ENCODE measurements at regions not wholly inside any gene's neighbourhood (a gene's known extent, or its start where the extent isn't known, plus 50 kb on each side); places are given as distances from the start of the nearest gene placed in this dataset.

- Mint-ChIP-seq H3K27ac (no peak overlapping the region), H3K27me3 (ENCODE audit: low read depth in 2 of 2) (no peaks in the 10 kb centered on the region), H3K36me3 (no peaks in the 10 kb centered on the region), H3K4me1 (no peaks in the 10 kb centered on the region), H3K9me3 (no peaks in the 10 kb centered on the region), H3K4me3 (no peak overlapping the region)
- TF ChIP-seq, protein P1, sequence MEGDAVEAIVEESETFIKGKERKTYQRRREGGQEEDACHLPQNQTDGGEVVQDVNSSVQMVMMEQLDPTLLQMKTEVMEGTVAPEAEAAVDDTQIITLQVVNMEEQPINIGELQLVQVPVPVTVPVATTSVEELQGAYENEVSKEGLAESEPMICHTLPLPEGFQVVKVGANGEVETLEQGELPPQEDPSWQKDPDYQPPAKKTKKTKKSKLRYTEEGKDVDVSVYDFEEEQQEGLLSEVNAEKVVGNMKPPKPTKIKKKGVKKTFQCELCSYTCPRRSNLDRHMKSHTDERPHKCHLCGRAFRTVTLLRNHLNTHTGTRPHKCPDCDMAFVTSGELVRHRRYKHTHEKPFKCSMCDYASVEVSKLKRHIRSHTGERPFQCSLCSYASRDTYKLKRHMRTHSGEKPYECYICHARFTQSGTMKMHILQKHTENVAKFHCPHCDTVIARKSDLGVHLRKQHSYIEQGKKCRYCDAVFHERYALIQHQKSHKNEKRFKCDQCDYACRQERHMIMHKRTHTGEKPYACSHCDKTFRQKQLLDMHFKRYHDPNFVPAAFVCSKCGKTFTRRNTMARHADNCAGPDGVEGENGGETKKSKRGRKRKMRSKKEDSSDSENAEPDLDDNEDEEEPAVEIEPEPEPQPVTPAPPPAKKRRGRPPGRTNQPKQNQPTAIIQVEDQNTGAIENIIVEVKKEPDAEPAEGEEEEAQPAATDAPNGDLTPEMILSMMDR (IDR thresholded peaks at IDR 0.05), result no peak
- 91% methylated on average over 6 of the region's 6 CpGs for WGBS (ENCODE audit: insufficient coverage)
- Histone ChIP-seq H3K9me3 (ENCODE audit: control insufficient read depth, insufficient read depth, low read length) (no peaks in the 10 kb centered on the region), H3K27ac (ENCODE audit: low read length) (no peak overlapping the region), H3K27me3 (ENCODE audit: control insufficient read depth, insufficient read depth, low read length) (no peaks in the 10 kb centered on the region), H3K36me3 (ENCODE audit: control insufficient read depth, insufficient read depth, low read length) (no peaks in the 10 kb centered on the region), H3K4me3 (ENCODE audit: low read length) (no peak overlapping the region), H3K4me1 (ENCODE audit: control insufficient read depth, insufficient read depth, low read length) (no peaks in the 10 kb centered on the region)
- intact Hi-C loops (cut with micrococcal nuclease), result no loop called here
- no peak for DNase-seq
- ATAC-seq, result no peak
Measured at GRCh38 chr18:7288544-7288943, 57.7 kb downstream of the LRRC30 start.

GRCh38 chr18:7290077-7290476, 59.2 kb downstream of the LRRC30 start:
- intact Hi-C loops (cut with micrococcal nuclease), result no loop called here
- Mint-ChIP-seq H3K4me1 (no peaks in the 10 kb centered on the region), H3K36me3 (no peaks in the 10 kb centered on the region), H3K4me3 (no peak overlapping the region), H3K27ac (no peak overlapping the region), H3K9me3 (peaks cover 3 to 6% of the 10 kb centered on the region in 2 donors), H3K27me3 (ENCODE audit: low read depth in 2 of 2) (no peaks in the 10 kb centered on the region)
- Histone ChIP-seq H3K9me3 (ENCODE audit: control insufficient read depth, insufficient read depth, low read length) (no peaks in the 10 kb centered on the region), H3K36me3 (ENCODE audit: control insufficient read depth, insufficient read depth, low read length) (no peaks in the 10 kb centered on the region), H3K4me1 (ENCODE audit: control insufficient read depth, insufficient read depth, low read length) (no peaks in the 10 kb centered on the region), H3K27ac (ENCODE audit: low read length) (no peak overlapping the region), H3K27me3 (ENCODE audit: control insufficient read depth, insufficient read depth, low read length) (no peaks in the 10 kb centered on the region), H3K4me3 (ENCODE audit: low read length) (no peak overlapping the region)
- TF ChIP-seq, protein P1 (IDR thresholded peaks at IDR 0.05), result no peak
- DNase-seq (no peak), ATAC-seq (no peak)
- 85% methylated on average over 3 of the region's 3 CpGs for WGBS (ENCODE audit: insufficient coverage)

DNA sequence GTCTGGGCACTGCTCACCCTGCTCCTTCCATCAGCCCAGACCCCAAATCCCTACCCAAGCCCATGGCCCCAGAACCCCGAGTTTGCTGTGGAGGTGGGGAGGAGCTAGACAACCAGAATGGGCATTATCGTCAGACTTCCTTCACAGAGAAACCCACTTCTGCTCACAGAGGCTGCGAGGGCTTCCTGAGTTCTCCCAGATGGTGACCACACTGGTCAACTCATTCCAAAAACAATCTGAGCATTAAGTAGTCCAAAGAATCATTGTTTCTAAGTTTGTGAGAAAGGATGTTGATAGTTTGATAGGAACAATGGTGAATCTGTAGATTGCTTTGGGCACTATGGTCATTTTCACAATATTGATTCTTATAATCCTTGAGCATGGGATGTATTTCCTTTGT, 60.2 kb downstream of the LRRC30 start:
- no peak for DNase-seq
- Mint-ChIP-seq H3K4me1 (no peaks in the 10 kb centered on the region), H3K9me3 (peaks cover 3 to 6% of the 10 kb centered on the region in 2 donors), H3K36me3 (no peaks in the 10 kb centered on the region), H3K27me3 (ENCODE audit: low read depth in 2 of 2) (no peaks in the 10 kb centered on the region), H3K4me3 (no peak overlapping the region), H3K27ac (no peak overlapping the region)
- Histone ChIP-seq H3K36me3 (ENCODE audit: control insufficient read depth, insufficient read depth, low read length) (no peaks in the 10 kb centered on the region), H3K27me3 (ENCODE audit: control insufficient read depth, insufficient read depth, low read length) (no peaks in the 10 kb centered on the region), H3K27ac (ENCODE audit: low read length) (no peak overlapping the region), H3K4me1 (ENCODE audit: control insufficient read depth, insufficient read depth, low read length) (no peaks in the 10 kb centered on the region), H3K9me3 (ENCODE audit: control insufficient read depth, insufficient read depth, low read length) (no peaks in the 10 kb centered on the region), H3K4me3 (ENCODE audit: low read length) (no peak overlapping the region)
- ATAC-seq, result no peak
- TF ChIP-seq, protein P1 (IDR thresholded peaks at IDR 0.05), result no peak
- 10% methylated on average over 2 of the region's 3 CpGs for WGBS (ENCODE audit: insufficient coverage)
- intact Hi-C loops (cut with micrococcal nuclease), result no loop called here

DNA sequence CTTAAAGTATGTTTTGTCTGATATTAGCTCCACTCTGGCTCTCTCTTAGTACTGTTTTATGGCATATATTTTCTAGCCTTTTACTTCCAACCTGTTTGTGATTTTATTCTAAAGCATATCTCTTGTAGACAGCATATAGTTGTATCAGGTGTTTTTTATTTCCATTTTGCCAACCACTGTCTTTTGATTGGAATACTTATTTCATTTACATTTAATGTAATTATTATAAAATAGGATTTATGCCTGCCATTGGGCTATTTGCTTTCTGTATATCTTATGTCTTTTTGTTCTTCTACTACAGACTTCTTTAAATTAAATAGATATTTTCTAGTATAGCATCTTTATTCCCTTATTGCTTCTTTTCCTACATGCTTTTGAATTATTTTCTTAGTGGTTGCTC, 67.3 kb downstream of the LRRC30 start:
- H3K27me3 Mint-ChIP-seq (ENCODE audit: low read depth in 2 of 2), result no peaks in the 10 kb centered on the region

More for the DNA sequence above, 67.3 kb downstream of the LRRC30 start:
- intact Hi-C loops (cut with micrococcal nuclease), result no loop called here
- DNase-seq, result no peak
- peaks cover 15 to 16% of the 10 kb centered on the region in 2 donors for H3K9me3 Mint-ChIP-seq
- TF ChIP-seq, protein P1 (IDR thresholded peaks at IDR 0.05), result no peak
- Histone ChIP-seq H3K4me3 (ENCODE audit: low read length) (no peak overlapping the region), H3K4me1 (ENCODE audit: control insufficient read depth, insufficient read depth, low read length) (no peaks in the 10 kb centered on the region), H3K27ac (ENCODE audit: low read length) (no peak overlapping the region), H3K9me3 (ENCODE audit: control insufficient read depth, insufficient read depth, low read length) (peaks cover 2% of the 10 kb centered on the region), H3K36me3 (ENCODE audit: control insufficient read depth, insufficient read depth, low read length) (no peaks in the 10 kb centered on the region), H3K27me3 (ENCODE audit: control insufficient read depth, insufficient read depth, low read length) (no peaks in the 10 kb centered on the region)
- no peaks in the 10 kb centered on the region for H3K4me1 Mint-ChIP-seq
- H3K4me3 Mint-ChIP-seq, result no peak overlapping the region
- no peak for ATAC-seq
- H3K36me3 Mint-ChIP-seq, result no peaks in the 10 kb centered on the region
- H3K27ac Mint-ChIP-seq, result no peak overlapping the region
